HepG2 (cell line): ENCODE measurements at regions not wholly inside any gene's neighbourhood (a gene's known extent, or its start where the extent isn't known, plus 50 kb on each side); places are given as distances from the start of the nearest gene placed in this dataset.

Source experiments
- ATAC-seq: fragments of 200-7000 bp; cut with Tn5 transposase; 3 replicates; pipeline ENCODE4 v1.9.1; 2020; ENCODE audit warnings: mild to moderate bottlenecking, moderate library complexity
- BruUV-seq: library from RNA; stranded (reverse); fragments of 400-500 nt; replicated peaks from 2 replicates; lab custom pipeline; 2021; lab: Mats Ljungman, UMichigan
- CTCF ChIA-PET: fragments of 300-600 bp; formaldehyde crosslinking; extraction: SDS; loops from one replicate; lab custom pipeline; 2021; ENCODE audit warnings: low total read pairs, inconsistent platforms, low intra/inter-chr PET ratio; lab: Yijun Ruan, JAX
- POLR2A ChIA-PET: fragments of 350-600 bp; sonication (Branson Sonifier 250); formaldehyde crosslinking; loops from one replicate; lab custom pipeline; 2020; ENCODE audit warnings: antibody characterized with exemption, inconsistent platforms; lab: Yijun Ruan, JAX
- DNase-seq: peaks from one replicate; pipeline ENCODE4 v3.0.0-alpha.2; 2015; ENCODE audit warnings: low spot score
- FAIRE-seq: peaks from 3 replicates; lab custom pipeline; 2011; peaks lifted over from hg19 to GRCh38; lab: Jason Lieb, UNC
- H2AFZ ChIP-seq: one replicate; pipeline ENCODE4 v1.6.1; 2011; ENCODE audit warnings: low read length, inconsistent platforms
- H3K27ac ChIP-seq: fragments of 300-600 bp; 3 replicates; pipeline ENCODE4 v1.8.0; 2011; ENCODE audit warnings: mixed run types, mild to moderate bottlenecking, mixed read lengths, low read length, inconsistent platforms; ENCODE audit not compliant: insufficient read depth; ENCODE audit errors: extremely low read length
- H3K27me3 ChIP-seq, 2 experiments: fragments of 200-600 bp in 1 of 2; 2 replicates in 1 of 2; 3 replicates in 1 of 2; pipeline versions ENCODE4 v1.6.0 to v1.8.0; 2011; ENCODE audit warnings: low read length in 2 of 2, mild to moderate bottlenecking in 2 of 2, moderate library complexity in 2 of 2, inconsistent platforms in 1 of 2; ENCODE audit not compliant: insufficient read depth in 2 of 2, control insufficient read depth in 1 of 2
- H3K36me3 ChIP-seq, 2 experiments: fragments of 200-600 bp in 1 of 2; replicated peaks in 1 of 2; 2 replicates in 1 of 2; 3 replicates in 1 of 2; pipeline versions ENCODE4 v1.5.1 to v1.8.0; 2011; ENCODE audit warnings: low read length in 2 of 2, inconsistent platforms in 1 of 2; ENCODE audit not compliant: insufficient read depth in 2 of 2, control insufficient read depth in 1 of 2
- H3K4me1 ChIP-seq: 2 replicates; pipeline ENCODE4 v1.5.1; 2012; ENCODE audit warnings: low read length, inconsistent platforms; ENCODE audit not compliant: insufficient read depth
- H3K4me2 ChIP-seq: 2 replicates; pipeline ENCODE4 v1.6.0; 2011; ENCODE audit warnings: low read depth, low read length, inconsistent platforms
- H3K4me3 ChIP-seq, 3 experiments: fragments of 200-600 bp in 1 of 3; sonication (generic), shearing (Covaris generic) in 1 of 3; replicated peaks in 1 of 3; 2 replicates each; pipeline ENCODE4 v1.5.1; 2011 to 2016; ENCODE audit warnings: low read length in 3 of 3, inconsistent platforms in 2 of 3, low read depth in 2 of 3, mild to moderate bottlenecking in 2 of 3, control low read depth in 1 of 3, mixed read lengths in 1 of 3; ENCODE audit not compliant: insufficient read depth in 1 of 3
- H3K79me2 ChIP-seq: one replicate; pipeline ENCODE4 v1.6.1; 2011; ENCODE audit warnings: low read length, inconsistent platforms; ENCODE audit not compliant: insufficient read depth
- H3K9ac ChIP-seq: 2 replicates; pipeline ENCODE4 v1.6.0; 2011; ENCODE audit warnings: mild to moderate bottlenecking, low read depth, low read length, inconsistent platforms; ENCODE audit not compliant: insufficient read depth
- H3K9me3 ChIP-seq: 2 replicates; pipeline ENCODE4 v1.5.1; 2012; ENCODE audit warnings: mild to moderate bottlenecking, low read length
- H4K20me1 ChIP-seq: 2 replicates; pipeline ENCODE4 v1.6.0; 2011; ENCODE audit warnings: inconsistent platforms, mild to moderate bottlenecking, low read length, moderate library complexity; ENCODE audit not compliant: insufficient read depth
- ATF1 ChIP-seq: IDR thresholded peaks from 2 replicates; pipeline ENCODE4 v1.6.1; 2016; ENCODE audit warnings: mild to moderate bottlenecking, control low read depth
- ELF3 ChIP-seq: IDR thresholded peaks from 2 replicates; pipeline ENCODE4 v1.6.1; 2016; ENCODE audit warnings: missing genetic modification reagents, missing compliant biosample characterization
- HOXA7 ChIP-seq: sonication (generic); formaldehyde crosslinking; IDR thresholded peaks from 2 replicates; pipeline ENCODE4 v1.8.1; 2022; ENCODE audit warnings: mild to moderate bottlenecking, missing genetic modification reagents, moderate library complexity
- LRRFIP1 ChIP-seq: sonication (generic); formaldehyde crosslinking; conservative IDR thresholded peaks from 2 replicates; pipeline ENCODE4 v1.4.0; 2020; ENCODE audit warnings: missing genetic modification reagents
- MTA1 ChIP-seq: sonication (generic); formaldehyde crosslinking; IDR thresholded peaks from 2 replicates; pipeline ENCODE4 v1.4.0; 2020; ENCODE audit warnings: missing genetic modification reagents, mild to moderate bottlenecking, borderline replicate concordance
- MYC ChIP-seq: sonication (generic); formaldehyde crosslinking; IDR thresholded peaks from 2 replicates; pipeline ENCODE4 v1.9.0; 2021; ENCODE audit warnings: missing genetic modification reagents, borderline replicate concordance
- POGZ ChIP-seq: sonication (generic); formaldehyde crosslinking; IDR thresholded peaks from 2 replicates; pipeline ENCODE4 v1.4.0; 2020; ENCODE audit warnings: mild to moderate bottlenecking, missing genetic modification reagents
- TCF12 ChIP-seq, 2 experiments: fragments of 450-650 bp in 1 of 2; sonication (generic) in 1 of 2; formaldehyde crosslinking in 1 of 2; IDR thresholded peaks; 2 replicates each; pipeline versions ENCODE4 v1.6.1 to v1.8.0; 2017 to 2022; ENCODE audit warnings: antibody characterized with exemption in 1 of 2, mild to moderate bottlenecking in 1 of 2, missing genetic modification reagents in 1 of 2, moderate library complexity in 1 of 2
- ZNF136 ChIP-seq: sonication (generic); formaldehyde crosslinking; IDR thresholded peaks from 2 replicates; pipeline ENCODE4 v1.8.1; 2022; ENCODE audit warnings: low read depth, mild to moderate bottlenecking, moderate library complexity, missing genetic modification reagents
- ZNF335 ChIP-seq: sonication (generic); formaldehyde crosslinking; IDR thresholded peaks from 2 replicates; pipeline ENCODE4 v1.4.0; 2020; ENCODE audit warnings: missing genetic modification reagents
- ZNF703 ChIP-seq: sonication (generic); formaldehyde crosslinking; IDR thresholded peaks from 2 replicates; pipeline ENCODE4 v1.5.1; 2020; ENCODE audit warnings: missing genetic modification reagents, mild to moderate bottlenecking, moderate library complexity, borderline replicate concordance
- WGBS: methylation state at CpG from one replicate; pipeline ENCODE4 v1.1.6; 2017; ENCODE audit warnings: low lambda C conversion rate; 5-methylcytosine and 5-hydroxymethylcytosine counted together
- in situ Hi-C: cut with HindIII; loops from 2 replicates; pipeline ENCODE4 v1.10.0; 2017; ENCODE audit warnings: low pct_unique_long_range_greater_than_20kb; ENCODE audit not compliant: extremely low pct_ligation_motif_present
- intact Hi-C: fragments of 100-400 bp; cut with micrococcal nuclease; formaldehyde crosslinking; loops from one replicate; pipeline ENCODE4 v1.10.0; 2022; ENCODE audit not compliant: unreplicated experiment
- TF ChIP-seq, protein P1 (sequence below): sonication (generic); formaldehyde crosslinking; IDR thresholded peaks from 2 replicates; pipeline ENCODE4 v1.4.0; 2020; ENCODE audit warnings: missing genetic modification reagents, borderline replicate concordance
- TF ChIP-seq, protein P2 (sequence below): sonication (generic); formaldehyde crosslinking; conservative IDR thresholded peaks from 2 replicates; pipeline ENCODE4 v1.8.0; 2022; ENCODE audit warnings: missing genetic modification reagents

DNA sequence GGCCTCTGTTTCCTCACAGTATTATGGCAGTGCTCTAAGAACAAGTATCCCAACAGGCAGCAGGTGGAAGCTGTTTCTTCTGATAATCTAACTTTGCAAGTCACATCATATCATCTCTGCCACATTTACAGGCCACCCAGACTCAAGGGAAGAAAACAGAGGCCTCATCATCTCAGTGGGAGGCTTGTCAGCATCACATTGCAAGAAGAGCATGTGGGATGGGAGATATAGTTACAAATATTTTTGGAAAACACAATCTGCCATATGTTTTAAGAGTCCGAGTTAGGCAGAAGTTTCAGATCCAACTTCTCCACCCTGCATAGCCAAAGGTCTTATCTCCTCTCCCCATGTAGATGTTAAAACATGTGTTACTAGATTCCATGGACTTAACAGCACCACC is 130.4 kb upstream of the PDE1C start:
- H3K9me3 ChIP-seq: no peaks in the 10 kb centered on the region
- no peak overlapping the region for H2AFZ ChIP-seq
- no peak for TF ChIP-seq LRRFIP1 (CRISPR knock-in tag)
- TF ChIP-seq ZNF335 (CRISPR knock-in tag): no peak
- TF ChIP-seq, all 625 proteins: peak for 0
- Histone ChIP-seq H3K79me2 (no peaks in the 10 kb centered on the region), H3K36me3 (no peaks in the 10 kb centered on the region), H3K27ac (no peak overlapping the region), H3K4me2 (no peak overlapping the region), H3K4me3 (no peak overlapping the region), H3K27me3 (no peaks in the 10 kb centered on the region), H3K9ac (no peak overlapping the region), H4K20me1 (no peaks in the 10 kb centered on the region), H3K4me1 (no peaks in the 10 kb centered on the region)
- in situ Hi-C loops (no loop called here), intact Hi-C loops (no loop called here)
- 0% methylated on average over 1 of the region's 1 CpG for WGBS
- ATAC-seq (no peak), DNase-seq (no peak), FAIRE-seq (no peak)
- ChIA-PET POLR2A (no interaction called here), CTCF (no interaction called here)
- no TSS peak for BruUV-seq

DNA sequence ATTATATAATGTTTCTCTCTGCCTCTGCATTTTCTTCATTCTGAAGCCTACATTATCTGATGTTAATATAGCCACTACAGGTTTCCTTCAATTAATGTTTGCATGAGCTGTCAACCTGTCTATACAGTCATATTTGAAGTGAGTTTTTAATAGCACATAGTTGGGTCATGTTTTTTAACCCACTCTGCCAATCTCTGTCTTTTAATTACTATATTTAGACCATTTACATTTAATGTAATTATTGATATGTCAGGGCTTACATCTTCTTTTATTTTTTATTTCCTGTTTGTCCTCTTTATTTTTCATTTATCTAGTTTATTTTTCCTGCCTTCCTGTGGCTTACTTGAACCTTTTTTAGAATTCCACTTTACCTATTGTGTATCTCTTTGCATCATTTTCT is 124.3 kb upstream of the PDE1C start:
- ChIA-PET POLR2A (no interaction called here), CTCF (no interaction called here)
- H3K9me3 ChIP-seq: no peaks in the 10 kb centered on the region
- ATAC-seq: no peak
- H3K4me2 ChIP-seq: no peak overlapping the region
- H3K9ac ChIP-seq: no peak overlapping the region
- in situ Hi-C loops: no loop called here
- H3K79me2 ChIP-seq: no peaks in the 10 kb centered on the region
- no peak overlapping the region for H3K27ac ChIP-seq
- no peaks in the 10 kb centered on the region for H4K20me1 ChIP-seq
- no peak for FAIRE-seq
- BruUV-seq: no TSS peak
- H3K36me3 ChIP-seq: no peaks in the 10 kb centered on the region
- H3K4me1 ChIP-seq: no peaks in the 10 kb centered on the region
- H3K4me3 ChIP-seq: no peak overlapping the region
- no peak for DNase-seq
- intact Hi-C loops: no loop called here
- no peak overlapping the region for H2AFZ ChIP-seq
- H3K27me3 ChIP-seq: no peaks in the 10 kb centered on the region
- TF ChIP-seq, protein P1, sequence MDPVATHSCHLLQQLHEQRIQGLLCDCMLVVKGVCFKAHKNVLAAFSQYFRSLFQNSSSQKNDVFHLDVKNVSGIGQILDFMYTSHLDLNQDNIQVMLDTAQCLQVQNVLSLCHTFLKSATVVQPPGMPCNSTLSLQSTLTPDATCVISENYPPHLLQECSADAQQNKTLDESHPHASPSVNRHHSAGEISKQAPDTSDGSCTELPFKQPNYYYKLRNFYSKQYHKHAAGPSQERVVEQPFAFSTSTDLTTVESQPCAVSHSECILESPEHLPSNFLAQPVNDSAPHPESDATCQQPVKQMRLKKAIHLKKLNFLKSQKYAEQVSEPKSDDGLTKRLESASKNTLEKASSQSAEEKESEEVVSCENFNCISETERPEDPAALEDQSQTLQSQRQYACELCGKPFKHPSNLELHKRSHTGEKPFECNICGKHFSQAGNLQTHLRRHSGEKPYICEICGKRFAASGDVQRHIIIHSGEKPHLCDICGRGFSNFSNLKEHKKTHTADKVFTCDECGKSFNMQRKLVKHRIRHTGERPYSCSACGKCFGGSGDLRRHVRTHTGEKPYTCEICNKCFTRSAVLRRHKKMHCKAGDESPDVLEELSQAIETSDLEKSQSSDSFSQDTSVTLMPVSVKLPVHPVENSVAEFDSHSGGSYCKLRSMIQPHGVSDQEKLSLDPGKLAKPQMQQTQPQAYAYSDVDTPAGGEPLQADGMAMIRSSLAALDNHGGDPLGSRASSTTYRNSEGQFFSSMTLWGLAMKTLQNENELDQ (CRISPR knock-in tag): no peak
- TF ChIP-seq ELF3 (CRISPR knock-in tag): no peak
- no peak for TF ChIP-seq ATF1 (CRISPR knock-in tag)
- no peak for TF ChIP-seq POGZ (CRISPR knock-in tag)
- no peak for TF ChIP-seq MTA1
- TF ChIP-seq ZNF703 (CRISPR knock-in tag): no peak
- TF ChIP-seq, protein P2, sequence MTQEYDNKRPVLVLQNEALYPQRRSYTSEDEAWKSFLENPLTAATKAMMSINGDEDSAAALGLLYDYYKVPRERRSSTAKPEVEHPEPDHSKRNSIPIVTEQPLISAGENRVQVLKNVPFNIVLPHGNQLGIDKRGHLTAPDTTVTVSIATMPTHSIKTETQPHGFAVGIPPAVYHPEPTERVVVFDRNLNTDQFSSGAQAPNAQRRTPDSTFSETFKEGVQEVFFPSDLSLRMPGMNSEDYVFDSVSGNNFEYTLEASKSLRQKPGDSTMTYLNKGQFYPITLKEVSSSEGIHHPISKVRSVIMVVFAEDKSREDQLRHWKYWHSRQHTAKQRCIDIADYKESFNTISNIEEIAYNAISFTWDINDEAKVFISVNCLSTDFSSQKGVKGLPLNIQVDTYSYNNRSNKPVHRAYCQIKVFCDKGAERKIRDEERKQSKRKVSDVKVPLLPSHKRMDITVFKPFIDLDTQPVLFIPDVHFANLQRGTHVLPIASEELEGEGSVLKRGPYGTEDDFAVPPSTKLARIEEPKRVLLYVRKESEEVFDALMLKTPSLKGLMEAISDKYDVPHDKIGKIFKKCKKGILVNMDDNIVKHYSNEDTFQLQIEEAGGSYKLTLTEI (CRISPR knock-in tag): no peak
- TF ChIP-seq HOXA7: no peak
- TF ChIP-seq MYC (CRISPR knock-in tag): no peak
- no peak for TF ChIP-seq ZNF136 (CRISPR knock-in tag)
- TF ChIP-seq TCF12 (IDR thresholded peaks at IDR 0.05): no peak
- TF ChIP-seq TCF12 (CRISPR knock-in tag; IDR thresholded peaks at IDR 0.05): no peak
